Effector memory CD8-positive, alpha-beta T cell (primary cell): ENCODE measurements at regions not wholly inside any gene's neighbourhood (a gene's known extent, or its start where the extent isn't known, plus 50 kb on each side); places are given as distances from the start of the nearest gene placed in this dataset.

ENCODE experiments used
- ATAC-seq: fragments of 150-1000 bp; cut with Tn5 transposase; replicated peaks from 2 replicates; pipeline ENCODE4 v1.10.0; 2021; ENCODE audit warnings: mild to moderate bottlenecking, moderate library complexity
- DNase-seq, 3 experiments: peaks; one replicate each; pipeline ENCODE4 v3.0.0; 2021
- H3K27ac Mint-ChIP-seq, 2 donors: one replicate each; pipeline ENCODE4 v1.8.0; 2022; ENCODE audit warnings: mild to moderate bottlenecking in 2 of 2, mixed read lengths in 2 of 2, moderate library complexity in 2 of 2
- H3K27me3 Mint-ChIP-seq, 2 donors: one replicate each; pipeline ENCODE4 v1.8.0; 2022; ENCODE audit warnings: mixed read lengths in 2 of 2
- H3K36me3 Mint-ChIP-seq: one replicate; pipeline ENCODE4 v1.8.0; 2022; ENCODE audit warnings: mild to moderate bottlenecking, moderate library complexity, mixed read lengths; ENCODE audit not compliant: insufficient read depth
- H3K4me1 Mint-ChIP-seq, 2 donors: one replicate each; pipeline ENCODE4 v1.8.0; 2022; ENCODE audit warnings: low read depth in 2 of 2, mixed read lengths in 2 of 2
- H3K4me3 Mint-ChIP-seq, 2 donors: one replicate each; pipeline ENCODE4 v1.8.0; 2022; ENCODE audit warnings: mild to moderate bottlenecking in 2 of 2, mixed read lengths in 2 of 2, moderate library complexity in 2 of 2
- H3K9me3 Mint-ChIP-seq, 2 donors: one replicate each; pipeline ENCODE4 v1.8.0; 2022; ENCODE audit warnings: mixed read lengths in 2 of 2

GRCh38 chr1:204814166-204814884 lies 56.3 kb upstream of the NFASC start:
- peaks cover 3% of the 10 kb centered on the region for H3K36me3 Mint-ChIP-seq
- H3K9me3 Mint-ChIP-seq = no peaks in the 10 kb centered on the region
- no peak overlapping the region for H3K27ac Mint-ChIP-seq
- H3K4me1 Mint-ChIP-seq = no peaks in the 10 kb centered on the region
- DNase-seq = no peak
- no peak overlapping the region for H3K4me3 Mint-ChIP-seq
- peaks cover 48 to 56% of the 10 kb centered on the region in 2 donors for H3K27me3 Mint-ChIP-seq
- no peak for ATAC-seq

- no peak for ATAC-seq
- Mint-ChIP-seq H3K4me1 (no peaks in the 10 kb centered on the region), H3K27me3 (peaks cover 45 to 47% of the 10 kb centered on the region in 2 donors), H3K36me3 (peaks cover 3% of the 10 kb centered on the region), H3K9me3 (no peaks in the 10 kb centered on the region), H3K4me3 (no peak overlapping the region), H3K27ac (no peak overlapping the region)
- no peak for DNase-seq
These were observed 53.3 kb upstream of the NFASC start for GRCh38 chr1:204817341-204817740.

- H3K27ac Mint-ChIP-seq = no peak overlapping the region
- ATAC-seq = no peak
- H3K4me3 Mint-ChIP-seq = no peak overlapping the region
- no peaks in the 10 kb centered on the region for H3K4me1 Mint-ChIP-seq
- peaks cover 3% of the 10 kb centered on the region for H3K36me3 Mint-ChIP-seq
- H3K9me3 Mint-ChIP-seq = no peaks in the 10 kb centered on the region
- DNase-seq = no peak
- H3K27me3 Mint-ChIP-seq = peaks cover 43 to 55% of the 10 kb centered on the region in 2 donors
These were observed 51.7 kb upstream of the NFASC start for GRCh38 chr1:204818998-204819397.

- ATAC-seq (no peak), DNase-seq (no peak)
- Mint-ChIP-seq H3K9me3 (no peaks in the 10 kb centered on the region), H3K4me1 (no peaks in the 10 kb centered on the region), H3K36me3 (peaks cover 3% of the 10 kb centered on the region), H3K27ac (no peak overlapping the region), H3K4me3 (no peak overlapping the region), H3K27me3 (peaks cover 38 to 55% of the 10 kb centered on the region in 2 donors)
These were observed 51.2 kb upstream of the NFASC start for GRCh38 chr1:204819495-204819894.
